ENCODE measurements at regions not wholly inside any gene's neighbourhood (a gene's known extent, or its start where the extent isn't known, plus 50 kb on each side); places are given as distances from the start of the nearest gene placed in this dataset.

DNA sequence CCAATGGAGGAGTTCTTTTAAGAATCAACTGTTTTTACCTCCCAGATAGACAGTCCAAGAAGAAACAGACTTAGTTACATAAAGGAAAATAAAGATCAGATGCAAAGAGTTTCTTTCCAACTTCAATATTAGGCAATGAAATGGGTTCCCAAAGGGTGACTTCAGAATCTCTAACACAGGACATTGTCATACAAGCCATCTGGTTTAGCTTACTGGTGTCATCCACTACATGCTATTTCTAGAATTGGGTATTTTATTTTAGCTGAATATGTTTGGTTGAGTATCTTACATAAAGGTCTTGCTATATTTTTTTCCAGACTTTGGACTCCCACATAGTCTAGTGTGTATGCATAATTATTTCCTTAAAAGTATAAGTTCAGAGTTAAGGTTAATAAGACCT lies 162.1 kb upstream of the SLC7A11 start:
- CTCF ChIA-PET, result no interaction called here
- Histone ChIP-seq H3K4me1 (ENCODE audit: control insufficient read depth, extremely low read depth, insufficient read depth, low read length) (peaks cover 7% of the 10 kb centered on the region), H3K4me2 (ENCODE audit: insufficient read depth, low read length) (no peak overlapping the region), H3K36me3 (ENCODE audit: control insufficient read depth in 2 of 2, extremely low read depth in 1 of 2, insufficient read depth in 2 of 2, low read length in 2 of 2) (no peaks in the 10 kb centered on the region), H3K9me1 (replicated peaks; ENCODE audit: control insufficient read depth, extremely low read depth, insufficient read depth, low read length) (no peaks in the 10 kb centered on the region), H3K79me2 (ENCODE audit: control insufficient read depth, insufficient read depth, low read length) (no peaks in the 10 kb centered on the region), H3K9me3 (replicated peaks; ENCODE audit: control insufficient read depth, insufficient read depth, low read length) (no peaks in the 10 kb centered on the region), H3K4me3 (replicated peaks in 1 of 3; ENCODE audit: insufficient read depth in 1 of 3, low read depth in 1 of 3, low read length in 3 of 3) (no peak overlapping the region), H4K20me1 (replicated peaks; ENCODE audit: control insufficient read depth, extremely low read depth, insufficient read depth, low read length) (no peaks in the 10 kb centered on the region), H3K27ac (ENCODE audit: insufficient read depth, low read depth, low read length) (no peak overlapping the region), H2AFZ (ENCODE audit: low read depth, low read length) (no peak overlapping the region), H3K9ac (replicated peaks; ENCODE audit: extremely low read depth, insufficient read depth, low read length) (no peak overlapping the region), H3K27me3 (ENCODE audit: control insufficient read depth in 2 of 2, insufficient read depth in 2 of 2, low read length in 2 of 2) (no peaks in the 10 kb centered on the region)
- POLR2A ChIA-PET, result no interaction called here
- DNase-seq (ENCODE audit: low read depth, low spot score), result no peak
- no peak for FAIRE-seq
- dilution Hi-C loops (cut with MboI; ENCODE audit: extremely low pct_ligation_motif_present, low sequenced_read_pairs) (no loop called here), intact Hi-C loops (cut with micrococcal nuclease) (no loop called here)
- no TSS peak for BruUV-seq (replicated peaks)
- TF ChIP-seq, protein P1, sequence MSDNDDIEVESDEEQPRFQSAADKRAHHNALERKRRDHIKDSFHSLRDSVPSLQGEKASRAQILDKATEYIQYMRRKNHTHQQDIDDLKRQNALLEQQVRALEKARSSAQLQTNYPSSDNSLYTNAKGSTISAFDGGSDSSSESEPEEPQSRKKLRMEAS (IDR thresholded peaks at IDR 0.05; ENCODE audit: insufficient read depth, insufficient read length), result no peak
- TF ChIP-seq JUN (IDR thresholded peaks at IDR 0.05; ENCODE audit: borderline replicate concordance, insufficient read depth, insufficient read length, low read depth) (no peak), GATA2 (IDR thresholded peaks at IDR 0.05; ENCODE audit: insufficient read depth, insufficient read length, low read depth, low read length) (no peak), FOS (IDR thresholded peaks at IDR 0.05; ENCODE audit: borderline replicate concordance, insufficient read depth, low read length) (no peak), POLR2AphosphoS5 (IDR thresholded peaks at IDR 0.05; ENCODE audit: insufficient read depth, low read depth, low read length) (no peak), MYC (IDR thresholded peaks at IDR 0.05; ENCODE audit: low read depth, low read length) (no peak), EZH2 (IDR thresholded peaks at IDR 0.05; ENCODE audit: borderline replicate concordance, low read depth, low read length, severe bottlenecking) (no peak), POLR2A (IDR thresholded peaks at IDR 0.05; ENCODE audit: low read depth, low read length) (no peak)
- TF ChIP-seq, protein P2, sequence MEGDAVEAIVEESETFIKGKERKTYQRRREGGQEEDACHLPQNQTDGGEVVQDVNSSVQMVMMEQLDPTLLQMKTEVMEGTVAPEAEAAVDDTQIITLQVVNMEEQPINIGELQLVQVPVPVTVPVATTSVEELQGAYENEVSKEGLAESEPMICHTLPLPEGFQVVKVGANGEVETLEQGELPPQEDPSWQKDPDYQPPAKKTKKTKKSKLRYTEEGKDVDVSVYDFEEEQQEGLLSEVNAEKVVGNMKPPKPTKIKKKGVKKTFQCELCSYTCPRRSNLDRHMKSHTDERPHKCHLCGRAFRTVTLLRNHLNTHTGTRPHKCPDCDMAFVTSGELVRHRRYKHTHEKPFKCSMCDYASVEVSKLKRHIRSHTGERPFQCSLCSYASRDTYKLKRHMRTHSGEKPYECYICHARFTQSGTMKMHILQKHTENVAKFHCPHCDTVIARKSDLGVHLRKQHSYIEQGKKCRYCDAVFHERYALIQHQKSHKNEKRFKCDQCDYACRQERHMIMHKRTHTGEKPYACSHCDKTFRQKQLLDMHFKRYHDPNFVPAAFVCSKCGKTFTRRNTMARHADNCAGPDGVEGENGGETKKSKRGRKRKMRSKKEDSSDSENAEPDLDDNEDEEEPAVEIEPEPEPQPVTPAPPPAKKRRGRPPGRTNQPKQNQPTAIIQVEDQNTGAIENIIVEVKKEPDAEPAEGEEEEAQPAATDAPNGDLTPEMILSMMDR (IDR thresholded peaks at IDR 0.05; ENCODE audit: extremely low read depth in 1 of 2, insufficient read depth in 1 of 2, low read depth in 1 of 2, low read length in 2 of 2), result no peak
